Activated naive CD4-positive, alpha-beta T cell treated with anti-CD3 and anti-CD28 coated beads, Interleukin-2, amount 50 U/mL, for 72 hours (primary cell): ENCODE measurements at regions not wholly inside any gene's neighbourhood (a gene's known extent, or its start where the extent isn't known, plus 50 kb on each side); places are given as distances from the start of the nearest gene placed in this dataset.
A peak's percentile ranks its signal among the peaks of the same experiment; 100 is the strongest.
"Not testable (repeated sequence)": the region's sequence is repeated elsewhere in the genome, so short reads cannot be mapped to it uniquely, and the experiment has no call there.

Source experiments
- ATAC-seq, 2 donors: fragments of 150-1000 bp; cut with Tn5 transposase; 2 replicates each; pipeline ENCODE4 v1.10.0; 2021; ENCODE audit warnings: mild to moderate bottlenecking in 2 of 2, moderate library complexity in 2 of 2
- DNase-seq, 2 donors: peaks; one replicate each; pipeline ENCODE4 v3.0.0; 2021 to 2022; ENCODE audit warnings: low spot score in 2 of 2
- H3K27ac Mint-ChIP-seq, 2 donors: one replicate each; pipeline ENCODE4 v1.8.0; 2022; ENCODE audit warnings: mild to moderate bottlenecking in 2 of 2, mixed read lengths in 2 of 2
- H3K36me3 Mint-ChIP-seq, 2 donors: one replicate each; pipeline ENCODE4 v1.8.0; 2022; ENCODE audit warnings: mixed read lengths in 2 of 2
- H3K9me3 Mint-ChIP-seq, 2 donors: one replicate each; pipeline ENCODE4 v1.8.0; 2022; ENCODE audit warnings: mixed read lengths in 2 of 2

GRCh38 chr2:147273106-147273505 is 571.7 kb upstream of the ACVR2A start:
- peaks cover 15 to 21% of the 10 kb centered on the region in 2 donors for H3K9me3 Mint-ChIP-seq
- ATAC-seq, result no peak
- DNase-seq, result no peak
- no peak overlapping the region for H3K27ac Mint-ChIP-seq
- peaks cover 18 to 23% of the 10 kb centered on the region in 2 donors for H3K36me3 Mint-ChIP-seq

GRCh38 chr2:147269581-147269980 is 575.2 kb upstream of the ACVR2A start:
- not testable (repeated sequence) for H3K27ac Mint-ChIP-seq, DNase-seq
- H3K9me3 Mint-ChIP-seq, result peaks cover 28 to 39% of the 10 kb centered on the region in 2 donors

DNA sequence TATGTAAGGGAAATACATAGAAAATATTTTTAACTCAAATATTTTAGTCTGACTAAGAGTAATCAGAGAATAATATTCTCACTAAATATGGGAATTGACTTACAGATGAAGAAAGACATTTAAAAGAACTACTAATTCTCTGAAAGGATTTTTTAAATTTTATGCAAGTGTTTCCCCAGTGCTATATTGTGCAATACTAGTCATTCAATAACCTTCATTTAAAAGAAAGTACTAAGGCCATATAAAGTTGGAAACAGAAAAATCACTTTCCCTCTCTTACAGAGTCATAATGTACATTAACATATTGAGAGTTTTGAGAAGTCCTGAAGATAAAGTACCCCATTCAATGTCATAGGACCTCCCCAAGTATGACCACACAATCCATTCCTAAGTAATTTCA is 584.6 kb upstream of the ACVR2A start:
- peaks cover 0 to 7% of the 10 kb centered on the region in 2 donors for H3K36me3 Mint-ChIP-seq

More at GRCh38 chr2:147269581-147269980, 575.2 kb upstream of the ACVR2A start:
- peaks cover 28 to 34% of the 10 kb centered on the region in 2 donors for H3K36me3 Mint-ChIP-seq
- not testable (repeated sequence) for ATAC-seq

GRCh38 chr2:147255812-147256211 is 589.0 kb upstream of the ACVR2A start:
- H3K9me3 Mint-ChIP-seq, result peaks cover 0 to 14% of the 10 kb centered on the region in 2 donors
- DNase-seq (no peak), ATAC-seq (no peak)
- no peaks in the 10 kb centered on the region for H3K36me3 Mint-ChIP-seq
- H3K27ac Mint-ChIP-seq, result no peak overlapping the region

More for the DNA sequence above, 584.6 kb upstream of the ACVR2A start:
- ATAC-seq (no peak), DNase-seq (no peak)
- Mint-ChIP-seq H3K27ac (no peak overlapping the region), H3K9me3 (peaks cover 0 to 15% of the 10 kb centered on the region in 2 donors)

DNA sequence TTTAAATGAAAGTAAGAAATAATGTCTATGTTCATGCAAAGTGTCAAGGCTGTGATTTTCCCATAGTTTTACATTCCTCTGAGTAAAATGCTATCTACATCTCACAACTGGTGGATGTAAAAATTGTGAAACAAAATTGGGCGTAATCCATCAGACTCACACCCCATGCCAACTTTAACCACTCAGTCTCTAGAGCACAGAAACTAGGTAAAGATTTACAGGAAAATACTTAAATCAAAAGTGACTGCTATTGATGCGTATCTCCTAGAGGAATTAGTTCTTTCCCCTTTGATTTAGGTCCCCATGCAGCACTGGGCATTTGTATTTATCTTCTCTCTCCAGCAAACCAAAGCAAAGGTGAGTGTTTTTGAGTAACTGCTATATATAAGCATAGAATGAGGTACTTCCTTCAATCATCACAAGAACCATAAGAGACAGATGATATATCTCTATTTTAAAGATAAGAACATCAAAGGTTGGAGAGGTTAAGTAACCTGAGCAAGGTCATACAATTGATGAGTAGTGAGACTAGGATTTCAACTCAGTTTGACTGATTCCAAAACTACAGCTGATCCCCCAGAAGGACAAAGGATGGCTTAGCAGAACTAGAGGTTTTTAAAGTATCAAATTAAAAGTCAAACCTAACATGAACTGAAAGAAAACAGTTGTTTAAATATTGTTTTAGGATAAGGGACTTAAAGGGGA is 594.0 kb upstream of the ACVR2A start:
- H3K9me3 Mint-ChIP-seq, result peaks cover 0 to 14% of the 10 kb centered on the region in 2 donors
- DNase-seq, result no peak

DNA sequence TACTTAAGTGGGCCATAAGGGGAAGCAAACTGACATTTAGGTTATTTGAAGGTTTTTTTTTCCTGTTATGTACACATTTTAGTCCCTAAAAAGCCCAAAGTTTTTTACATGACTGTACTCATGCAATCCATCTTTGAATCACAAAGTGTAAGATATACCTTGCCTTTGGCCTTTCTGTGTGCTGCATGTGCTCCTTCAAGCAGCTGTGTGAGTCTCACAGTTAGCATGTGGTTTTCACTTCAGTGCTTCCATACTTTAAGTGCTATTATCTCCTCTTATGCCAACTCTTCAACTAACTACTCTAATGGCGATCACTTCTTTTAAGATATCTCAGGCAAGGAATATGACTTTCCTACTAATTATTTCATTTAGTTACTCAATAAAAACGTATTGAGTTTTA is 597.1 kb upstream of the ACVR2A start:
- no peak for DNase-seq
- Mint-ChIP-seq H3K36me3 (no peaks in the 10 kb centered on the region), H3K9me3 (peaks cover 0 to 10% of the 10 kb centered on the region in 2 donors), H3K27ac (no peak overlapping the region)
- ATAC-seq, result no peak

More for the DNA sequence above, 594.0 kb upstream of the ACVR2A start:
- no peak overlapping the region for H3K27ac Mint-ChIP-seq
- ATAC-seq, result peak in 1 of 2 donors; percentile 61
- H3K36me3 Mint-ChIP-seq, result no peaks in the 10 kb centered on the region

- no peak for DNase-seq
- Mint-ChIP-seq H3K27ac (no peak overlapping the region), H3K9me3 (no peaks in the 10 kb centered on the region), H3K36me3 (peaks cover 0 to 5% of the 10 kb centered on the region in 2 donors)
- ATAC-seq, result no peak
Observed at GRCh38 chr2:147242445-147242844, 602.4 kb upstream of the ACVR2A start.

DNA sequence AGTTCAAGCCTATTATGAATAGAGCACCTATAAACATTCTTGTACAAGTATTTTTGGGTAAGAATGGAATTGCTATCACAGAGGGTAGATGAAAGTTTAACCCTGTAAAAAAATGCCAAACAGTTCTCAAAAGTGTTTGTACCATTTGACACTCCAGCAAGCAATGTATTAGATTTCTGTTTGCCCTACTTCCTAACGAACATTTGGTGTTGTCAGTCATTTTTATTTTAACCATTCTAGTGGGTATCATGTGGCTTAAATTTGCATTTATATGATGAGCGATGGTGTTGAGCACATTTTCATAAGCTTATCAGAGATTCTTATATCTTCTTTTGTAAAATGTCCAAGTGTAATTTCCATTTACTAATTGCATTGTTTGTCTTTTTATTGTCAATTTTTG is 608.2 kb upstream of the ACVR2A start:
- Mint-ChIP-seq H3K36me3 (peaks cover 0 to 5% of the 10 kb centered on the region in 2 donors), H3K9me3 (no peaks in the 10 kb centered on the region), H3K27ac (no peak overlapping the region)
- ATAC-seq (no peak), DNase-seq (no peak)

DNA sequence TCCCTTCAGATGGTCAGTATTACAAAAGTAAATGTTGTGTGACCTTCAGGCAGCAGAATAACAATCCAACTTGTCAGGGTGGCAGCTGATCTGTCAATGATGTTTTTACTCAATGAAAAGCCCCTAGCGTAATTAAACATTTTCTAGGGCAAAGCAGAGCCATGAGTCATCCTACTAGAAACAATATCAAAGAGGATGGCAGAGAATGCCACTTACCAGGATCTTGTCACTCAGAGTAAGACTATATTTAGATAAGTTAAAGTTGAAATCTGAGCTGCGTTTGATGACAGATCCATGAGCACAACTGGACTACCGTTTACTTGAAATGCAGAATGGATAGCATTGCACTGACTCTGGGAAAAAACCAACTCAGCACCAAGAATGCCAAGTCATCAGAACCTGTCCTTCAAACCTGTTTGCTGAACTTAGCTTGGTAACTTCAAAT is 612.6 kb upstream of the ACVR2A start:
- ATAC-seq, result peak; percentile 43 to 49
- DNase-seq, result no peak
- H3K27ac Mint-ChIP-seq, result peak overlapping the region in 1 of 2 donors; percentile 60
- peaks cover 0 to 8% of the 10 kb centered on the region in 2 donors for H3K9me3 Mint-ChIP-seq
- H3K36me3 Mint-ChIP-seq, result peaks cover 0 to 12% of the 10 kb centered on the region in 2 donors

DNA sequence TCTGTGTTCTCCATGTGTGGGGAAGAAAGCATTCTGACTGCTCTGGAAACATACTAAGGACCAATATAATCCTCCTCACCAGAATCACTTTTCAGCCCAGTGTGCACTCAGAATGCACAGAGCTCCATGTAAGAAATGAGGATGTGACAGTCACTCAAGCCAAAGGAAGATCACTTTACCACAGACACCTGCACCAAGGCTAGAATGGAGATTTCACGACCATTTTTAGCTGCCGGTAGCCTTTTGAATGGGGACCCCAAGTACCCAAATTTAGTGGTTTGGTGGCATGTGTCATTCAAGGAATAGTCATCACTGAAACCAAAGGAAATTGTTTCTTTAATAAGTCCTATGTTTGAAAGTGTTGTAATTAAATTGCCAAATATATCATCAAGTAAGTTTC is 613.2 kb upstream of the ACVR2A start:
- no peak overlapping the region for H3K27ac Mint-ChIP-seq
- peak in 1 of 2 donors; percentile 7 for DNase-seq
- peak; percentile 59 to 91 for ATAC-seq
- H3K9me3 Mint-ChIP-seq, result peaks cover 0 to 11% of the 10 kb centered on the region in 2 donors
- peaks cover 0 to 12% of the 10 kb centered on the region in 2 donors for H3K36me3 Mint-ChIP-seq

- ATAC-seq, result peak in 1 of 2 donors; percentile 77
- no peak for DNase-seq
- Mint-ChIP-seq H3K9me3 (peaks cover 0 to 11% of the 10 kb centered on the region in 2 donors), H3K27ac (peak overlapping the region in 1 of 2 donors; percentile 57), H3K36me3 (peaks cover 0 to 12% of the 10 kb centered on the region in 2 donors)
Observed at GRCh38 chr2:147231081-147231480, 613.7 kb upstream of the ACVR2A start.

GRCh38 chr2:147227313-147227712 is 617.5 kb upstream of the ACVR2A start:
- Mint-ChIP-seq H3K36me3 (peaks cover 0 to 12% of the 10 kb centered on the region in 2 donors), H3K9me3 (peaks cover 2 to 14% of the 10 kb centered on the region in 2 donors), H3K27ac (no peak overlapping the region)
- no peak for ATAC-seq
- no peak for DNase-seq

- DNase-seq, result no peak
- Mint-ChIP-seq H3K27ac (no peak overlapping the region), H3K36me3 (peaks cover 0 to 23% of the 10 kb centered on the region in 2 donors), H3K9me3 (peaks cover 13 to 31% of the 10 kb centered on the region in 2 donors)
- ATAC-seq, result no peak
Observed at GRCh38 chr2:147224070-147224469, 620.8 kb upstream of the ACVR2A start.

DNA sequence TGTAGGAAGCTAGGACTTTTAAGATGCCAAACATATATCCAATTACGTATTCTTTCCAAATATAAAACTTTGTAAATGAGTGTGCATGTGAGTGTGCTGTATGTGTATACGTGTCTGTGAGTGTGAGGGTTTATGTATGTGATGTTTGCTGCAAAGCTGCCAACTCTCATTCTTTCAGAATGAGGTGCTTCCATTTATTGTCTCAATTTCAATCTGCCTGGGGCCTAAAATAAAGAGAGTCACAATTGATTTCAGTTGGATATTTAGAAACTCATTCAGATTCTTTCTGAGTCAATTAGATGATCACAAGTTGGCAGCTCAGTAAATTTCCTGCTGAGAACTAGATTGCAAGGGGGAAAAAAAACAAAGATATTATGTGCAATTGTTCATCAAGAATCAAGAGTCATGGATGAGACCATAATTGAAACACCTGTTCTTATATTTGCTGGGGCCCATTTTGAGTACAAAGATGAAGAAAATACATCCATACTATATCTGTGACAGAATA is 621.2 kb upstream of the ACVR2A start:
- H3K9me3 Mint-ChIP-seq, result peaks cover 14 to 32% of the 10 kb centered on the region in 2 donors
- ATAC-seq, result peak in 1 of 2 donors; percentile 77
- peaks cover 0 to 23% of the 10 kb centered on the region in 2 donors for H3K36me3 Mint-ChIP-seq
- DNase-seq, result no peak
- H3K27ac Mint-ChIP-seq, result no peak overlapping the region

DNA sequence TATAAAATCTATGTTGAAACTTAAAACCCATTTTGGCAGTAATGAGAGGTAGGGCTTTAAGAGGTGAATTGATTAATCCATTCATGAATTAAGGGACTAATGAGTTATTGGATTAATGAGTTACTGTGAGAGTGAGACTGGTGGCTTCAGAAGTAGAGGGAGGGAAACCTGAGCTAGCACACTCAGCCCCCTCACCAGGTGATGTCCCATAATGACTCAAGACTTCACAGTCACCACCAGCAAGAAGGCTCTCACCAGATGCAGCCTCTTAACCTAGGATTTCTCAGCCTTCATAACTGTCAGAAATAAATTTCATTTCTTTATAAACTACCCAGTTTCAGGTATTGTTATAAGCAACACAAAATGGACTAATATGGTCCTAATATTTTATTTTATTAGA is 621.7 kb upstream of the ACVR2A start:
- no peak overlapping the region for H3K27ac Mint-ChIP-seq
- DNase-seq (peak in 1 of 2 donors; percentile 8), ATAC-seq (peak in 1 of 2 donors; percentile 90)
- H3K36me3 Mint-ChIP-seq, result peaks cover 0 to 18% of the 10 kb centered on the region in 2 donors
- H3K9me3 Mint-ChIP-seq, result peaks cover 14 to 28% of the 10 kb centered on the region in 2 donors

DNA sequence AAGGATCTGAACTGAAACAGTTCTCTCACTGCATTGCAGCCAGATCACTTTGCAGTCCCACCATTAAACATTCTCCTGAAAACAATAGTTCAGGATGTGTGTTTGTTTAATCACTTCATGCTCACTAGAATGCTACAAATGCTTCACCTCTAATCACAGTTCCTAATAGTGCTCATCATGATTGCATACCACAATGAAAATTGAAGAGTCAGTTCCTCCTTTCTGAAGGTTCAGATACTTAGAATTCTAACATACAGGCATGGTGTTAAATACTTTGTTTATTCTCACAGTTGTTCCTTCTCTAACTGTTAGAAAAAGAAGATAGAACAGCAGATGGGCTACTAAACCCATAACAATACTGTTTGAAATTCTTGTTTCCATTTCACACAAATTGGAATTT is 622.3 kb upstream of the ACVR2A start:
- ATAC-seq (no peak), DNase-seq (no peak)
- H3K36me3 Mint-ChIP-seq, result peaks cover 0 to 23% of the 10 kb centered on the region in 2 donors
- H3K27ac Mint-ChIP-seq, result no peak overlapping the region
- peaks cover 14 to 31% of the 10 kb centered on the region in 2 donors for H3K9me3 Mint-ChIP-seq

GRCh38 chr2:147214914-147215313 is 629.9 kb upstream of the ACVR2A start:
- H3K9me3 Mint-ChIP-seq, result peaks cover 10 to 33% of the 10 kb centered on the region in 2 donors
- no peak overlapping the region for H3K27ac Mint-ChIP-seq
- DNase-seq (no peak), ATAC-seq (no peak)
- peaks cover 0 to 21% of the 10 kb centered on the region in 2 donors for H3K36me3 Mint-ChIP-seq
